HG03025 (cell line): ENCODE measurements at regions not wholly inside any gene's neighbourhood (a gene's known extent, or its start where the extent isn't known, plus 50 kb on each side); places are given as distances from the start of the nearest gene placed in this dataset.

Experiments used
- ATAC-seq: cut with Tn5 transposase; IDR thresholded peaks from one replicate; pipeline ENCODE4 v1.9.1; 2021; ENCODE audit warnings: mild to moderate bottlenecking, moderate library complexity; ENCODE audit not compliant: unreplicated experiment, low FRiP score

- ATAC-seq: no peak
Measured at GRCh38 chr4:144557404-144557803, 88.6 kb upstream of the HHIP start.

GRCh38 chr4:144562019-144562705 lies 83.8 kb upstream of the HHIP start:
- ATAC-seq: no peak

DNA sequence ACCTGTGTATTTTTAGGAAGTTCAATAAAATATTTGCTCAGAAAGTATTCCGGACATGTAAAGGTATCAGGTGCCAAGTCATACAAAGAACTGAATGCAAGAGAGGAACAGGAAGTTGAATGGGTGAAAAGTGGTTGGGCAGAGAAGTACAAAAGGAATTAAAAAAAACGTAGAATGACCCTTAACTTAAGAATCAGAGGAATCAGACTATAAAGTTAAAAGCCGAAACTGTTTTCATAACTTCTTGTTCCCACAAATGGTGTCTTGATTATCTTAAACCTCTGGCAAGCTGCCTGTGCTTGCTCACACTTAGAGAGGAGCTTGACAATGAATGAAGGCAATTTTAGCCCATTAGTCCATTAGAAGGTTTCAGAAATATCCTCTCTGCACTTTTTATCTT lies 81.6 kb upstream of the HHIP start:
- ATAC-seq: no peak

DNA sequence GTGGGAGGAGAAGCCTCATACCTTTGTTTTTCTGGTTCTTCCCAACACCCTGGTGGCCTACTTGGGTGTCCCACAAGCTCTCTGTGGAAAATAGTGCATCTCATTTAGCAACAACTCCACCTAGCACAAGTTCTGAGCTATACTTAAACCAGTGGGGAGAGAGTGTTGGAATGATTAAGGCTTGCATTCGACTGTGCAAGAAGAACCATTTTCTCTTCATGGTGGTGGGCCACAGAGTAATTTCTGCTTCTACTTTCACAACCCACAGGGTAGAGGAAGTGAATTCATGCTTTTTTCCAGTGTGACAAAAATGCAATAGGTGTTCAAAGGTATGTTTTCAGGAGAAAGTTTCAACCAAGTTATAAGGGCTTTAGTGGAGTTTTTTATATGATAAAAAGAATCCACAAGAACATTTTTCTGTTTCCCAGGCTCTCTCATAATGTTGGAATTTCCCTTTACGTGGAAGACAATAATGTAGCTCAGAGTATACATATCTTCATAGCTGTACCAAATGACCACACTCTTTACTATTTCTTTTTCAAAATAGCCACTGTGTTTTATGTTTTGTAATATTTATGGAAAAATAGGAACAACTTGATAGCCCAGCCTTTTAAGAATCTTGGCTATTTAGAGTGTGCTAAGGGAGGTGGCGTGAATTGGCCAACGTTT lies 80.3 kb upstream of the HHIP start:
- peak; percentile 78 for ATAC-seq

- no peak for ATAC-seq
Measured at GRCh38 chr4:144572660-144573059, 73.3 kb upstream of the HHIP start.

DNA sequence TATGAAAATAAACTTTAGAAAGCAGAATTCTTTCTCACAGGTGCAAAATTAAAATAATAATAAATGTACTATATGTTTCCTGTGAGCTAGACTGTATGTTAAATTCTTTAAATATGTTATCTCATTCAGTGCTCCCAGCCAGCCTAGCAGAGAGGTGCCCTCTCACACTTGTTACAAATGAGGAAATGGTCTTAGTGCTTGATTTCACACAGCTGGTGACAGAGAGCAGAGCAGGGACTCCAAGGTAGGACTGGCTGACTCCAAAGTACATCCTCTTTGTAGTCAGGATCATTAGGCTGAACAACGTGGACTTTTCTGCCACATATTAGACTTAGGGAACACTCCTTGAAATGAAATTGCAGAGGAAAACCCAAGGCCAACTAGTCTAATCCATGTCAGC lies 72.0 kb upstream of the HHIP start:
- no peak for ATAC-seq

DNA sequence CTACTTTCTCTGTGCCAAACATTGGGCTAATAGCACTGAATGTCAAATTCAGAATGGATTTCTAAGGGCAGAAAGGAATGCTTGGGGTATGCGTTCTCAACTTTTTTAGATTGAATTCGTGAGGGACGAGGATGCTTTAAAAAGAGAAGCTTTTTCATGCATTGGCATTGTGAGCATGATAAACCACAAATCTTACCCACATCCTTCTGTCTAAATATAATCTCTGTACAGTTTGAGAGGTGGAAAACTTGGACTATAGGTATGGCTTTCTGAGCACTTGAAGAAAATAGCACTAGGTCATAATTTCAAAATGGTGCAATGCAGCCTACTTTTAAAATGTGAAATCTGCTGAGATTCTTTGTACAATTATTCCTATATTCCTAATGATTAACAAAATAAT lies 71.4 kb upstream of the HHIP start:
- ATAC-seq: no peak

DNA sequence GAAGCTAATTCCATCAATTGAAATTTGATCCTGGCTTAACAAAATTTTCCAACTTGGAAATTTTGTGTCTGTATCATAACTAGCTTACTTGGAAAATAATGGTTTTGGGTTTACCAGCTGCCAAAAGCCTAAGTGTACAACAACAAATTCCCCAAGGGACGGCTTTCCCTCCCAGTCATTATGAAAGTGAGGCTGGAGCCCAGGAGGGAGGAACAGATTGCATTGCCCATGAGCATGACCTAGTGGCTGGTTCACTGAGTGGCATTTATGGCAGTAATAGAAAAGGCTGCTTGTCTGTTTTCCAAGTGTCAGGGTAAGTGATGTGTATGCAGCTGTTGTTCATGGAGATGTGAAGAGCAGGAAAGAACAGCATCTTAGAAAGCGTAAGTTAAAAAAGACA lies 70.8 kb upstream of the HHIP start:
- no peak for ATAC-seq

DNA sequence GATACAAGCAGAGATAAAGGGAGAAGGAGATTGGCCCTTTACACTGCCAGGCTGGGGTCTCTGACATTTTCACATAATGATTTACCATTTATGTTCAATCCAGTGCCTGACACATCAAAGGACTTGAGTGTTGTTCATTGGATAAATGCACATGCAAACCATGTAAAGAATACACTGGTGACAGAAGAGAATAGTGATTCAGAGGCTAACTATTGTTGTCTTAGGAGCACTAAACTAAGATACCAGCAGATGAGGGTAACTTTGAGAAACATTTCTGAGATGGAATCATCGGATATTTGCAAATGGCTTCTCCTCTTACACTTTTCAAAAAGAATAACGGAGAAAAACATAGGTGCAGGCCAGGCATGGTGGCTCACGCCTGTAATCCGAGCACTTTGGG lies 67.3 kb upstream of the HHIP start:
- no peak for ATAC-seq

DNA sequence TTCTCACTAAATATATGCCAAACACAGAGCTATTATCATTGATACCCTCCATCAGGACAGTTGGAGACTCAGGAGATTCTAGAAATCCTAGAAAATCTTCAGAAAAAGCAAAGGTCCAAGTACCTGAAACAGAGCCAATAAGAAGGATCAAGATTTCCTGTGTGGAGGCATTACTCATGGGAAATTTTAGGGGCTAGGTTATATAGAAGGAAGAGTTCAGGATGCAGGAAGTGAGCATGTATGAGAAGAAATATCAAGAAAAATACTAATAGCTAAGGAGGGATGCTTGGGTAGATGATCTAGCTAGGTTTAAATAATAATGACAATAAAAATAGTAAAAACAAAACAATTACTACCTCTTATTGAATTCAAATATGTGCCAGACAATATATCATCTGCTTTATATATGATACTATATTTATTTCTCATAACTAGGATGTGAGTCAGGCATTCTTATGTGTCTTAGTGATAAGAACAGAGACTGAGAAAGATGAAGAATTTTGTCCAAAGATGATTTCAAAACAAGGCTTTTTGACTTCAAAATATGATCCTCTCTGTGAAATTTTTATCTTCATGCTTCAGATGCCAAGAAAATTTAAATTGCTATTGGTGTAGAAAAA lies 66.4 kb upstream of the HHIP start:
- ATAC-seq: no peak

DNA sequence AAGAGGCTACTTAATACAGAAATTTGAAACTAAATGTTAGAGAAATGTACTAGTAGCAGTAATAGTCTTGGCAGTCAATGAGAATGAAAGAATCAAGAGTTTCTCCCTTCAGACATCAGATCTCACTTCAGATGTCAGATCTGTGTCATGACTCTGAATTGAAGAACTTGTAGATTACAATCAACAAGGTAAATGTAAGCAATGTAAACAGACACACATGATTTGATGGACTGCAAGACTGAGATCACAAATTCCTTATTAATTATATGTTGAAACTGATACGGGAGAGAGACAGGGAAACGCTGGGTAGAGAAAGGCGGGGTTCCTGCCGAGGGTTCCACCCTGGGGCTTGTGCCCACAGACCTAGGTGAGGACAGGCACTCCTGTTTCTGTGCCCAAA lies 65.5 kb upstream of the HHIP start:
- ATAC-seq: no peak

- ATAC-seq: no peak
Measured at GRCh38 chr4:144582105-144582850, 63.7 kb upstream of the HHIP start.

DNA sequence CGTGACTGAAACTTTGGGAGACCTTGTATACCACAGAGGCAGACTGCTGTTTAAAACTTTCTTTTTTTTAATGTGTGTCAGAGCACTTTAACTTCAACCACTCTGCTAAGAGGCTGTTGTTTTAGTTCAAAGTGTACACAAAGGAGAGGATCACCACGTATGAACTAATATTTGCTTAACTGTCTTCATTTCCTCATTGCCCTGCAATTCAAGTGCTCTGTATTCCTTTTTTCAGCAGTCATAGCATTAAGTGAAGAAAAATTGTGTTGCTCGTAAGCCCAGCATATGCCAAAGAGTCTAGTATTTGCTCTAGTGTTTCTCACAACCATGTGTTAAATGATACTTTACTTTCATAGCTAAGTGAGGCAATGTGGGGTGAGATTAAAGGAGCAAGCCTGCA lies 63.0 kb upstream of the HHIP start:
- ATAC-seq: no peak

DNA sequence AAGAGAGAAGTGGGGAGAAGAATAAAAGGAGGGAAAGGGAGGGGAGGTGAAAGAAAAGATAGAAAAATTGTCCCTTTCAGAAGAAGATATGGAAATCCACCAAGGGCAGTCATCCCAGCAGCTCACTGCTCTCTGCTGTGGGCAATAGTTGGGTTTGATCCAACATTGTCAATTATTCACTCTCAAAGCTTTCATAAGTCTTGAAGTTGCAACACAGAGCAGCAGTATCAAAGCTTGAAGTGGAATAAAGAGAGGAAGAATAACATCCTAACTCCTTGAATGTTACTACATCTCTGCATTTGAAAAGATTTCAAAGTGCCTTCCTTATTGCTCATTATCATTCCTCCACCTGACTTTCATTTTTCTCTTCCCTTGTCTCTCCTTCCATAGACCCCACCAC lies 62.3 kb upstream of the HHIP start:
- no peak for ATAC-seq

- ATAC-seq: no peak
Measured at GRCh38 chr4:144584428-144584827, 61.5 kb upstream of the HHIP start.

DNA sequence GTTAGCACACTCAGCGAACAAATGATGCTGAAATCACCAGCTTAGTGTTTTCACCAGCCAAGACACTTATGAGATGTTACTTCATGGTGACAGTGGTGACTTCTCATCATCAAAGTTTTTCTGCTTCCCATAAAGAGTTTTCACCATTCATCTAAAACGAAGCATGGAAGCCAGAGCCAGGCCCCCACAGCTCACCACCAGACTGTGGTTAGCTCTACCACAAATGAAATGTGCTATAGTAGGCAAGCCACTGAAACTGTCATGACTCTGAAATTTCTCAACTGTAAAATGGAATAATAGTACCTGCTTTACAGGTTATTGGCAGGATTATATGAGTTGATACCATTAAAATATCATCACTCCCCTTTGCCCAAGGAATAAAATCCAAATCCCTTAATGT lies 56.4 kb upstream of the HHIP start:
- no peak for ATAC-seq

DNA sequence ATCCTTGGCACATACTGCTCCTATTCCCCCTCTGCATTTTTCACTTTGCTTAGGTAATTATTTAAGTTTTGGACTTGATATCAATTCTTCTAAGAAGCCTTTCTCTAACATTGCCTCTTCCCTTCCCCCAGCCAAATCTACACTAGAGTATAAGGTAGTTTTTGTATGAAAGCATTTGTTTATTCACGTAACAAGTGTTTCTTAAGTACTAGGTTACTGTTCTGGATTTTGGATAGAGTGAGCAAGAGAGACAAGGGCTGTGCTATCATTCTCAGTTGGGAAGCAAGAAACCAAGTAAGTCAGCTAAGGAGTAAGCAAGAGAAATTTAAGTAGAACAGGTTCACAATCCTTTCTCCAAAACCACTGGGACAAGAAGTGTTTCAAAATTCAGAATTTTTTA lies 55.9 kb upstream of the HHIP start:
- ATAC-seq: no peak

DNA sequence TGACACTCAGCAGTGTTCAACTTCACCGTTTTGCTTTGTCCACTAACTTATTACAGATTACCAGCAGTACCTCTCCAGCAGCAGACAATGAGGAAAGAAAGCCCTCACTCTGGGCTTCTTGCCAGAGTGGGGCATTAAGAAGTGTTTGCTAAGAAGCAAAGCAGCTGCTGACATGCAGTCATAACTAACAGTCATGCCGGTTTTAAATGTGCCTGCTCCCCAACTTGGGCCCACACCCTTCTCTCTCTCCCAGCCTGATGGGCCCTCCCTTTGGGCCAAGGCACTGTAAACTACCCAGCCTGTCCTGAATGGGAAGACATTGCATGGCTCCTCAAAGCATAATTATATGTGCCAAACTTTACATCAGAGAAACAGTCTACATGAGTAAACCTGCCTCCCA lies 54.6 kb upstream of the HHIP start:
- ATAC-seq: no peak

DNA sequence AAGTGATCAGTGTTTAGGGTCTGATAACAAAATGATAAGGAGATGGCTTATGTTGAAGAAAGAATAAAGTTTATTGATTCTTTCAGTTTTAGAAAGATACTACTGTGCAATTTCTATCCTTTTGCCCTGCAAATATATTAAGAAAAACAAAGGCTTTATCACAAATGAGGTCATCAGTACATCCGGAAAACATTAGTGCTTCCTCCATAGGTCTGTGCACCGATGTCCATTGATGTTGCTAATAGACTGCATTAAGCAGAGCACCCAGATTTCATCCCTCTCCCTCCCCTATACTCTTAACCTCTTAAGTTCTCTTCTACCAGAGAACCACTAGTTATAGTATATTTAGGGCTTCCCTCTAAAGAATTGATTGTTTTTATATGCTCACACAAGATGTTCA lies 53.7 kb upstream of the HHIP start:
- no peak for ATAC-seq

DNA sequence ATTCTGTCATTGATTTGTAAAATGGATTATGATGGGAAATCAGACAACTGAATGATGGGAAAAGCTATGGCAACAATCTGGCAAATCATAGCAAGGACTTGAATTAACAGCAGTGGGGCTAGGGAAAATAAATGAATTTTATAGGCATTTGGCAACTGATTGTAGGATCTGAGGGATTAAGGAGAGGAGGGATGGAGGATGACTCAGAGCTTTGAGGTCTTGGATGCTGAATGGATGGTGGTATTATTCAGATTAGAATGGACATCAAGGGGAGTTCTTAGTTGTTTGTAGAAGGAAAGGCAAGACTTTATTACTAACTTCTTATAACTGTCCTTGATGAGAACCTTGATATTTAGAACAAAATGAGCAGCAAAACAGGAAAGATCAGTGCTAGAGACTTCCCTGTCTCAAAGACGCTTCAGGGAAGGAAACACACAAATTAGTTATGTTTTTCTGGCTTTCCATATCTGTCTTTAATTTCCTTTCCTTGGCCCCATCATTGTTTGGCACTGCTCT lies 51.4 kb upstream of the HHIP start:
- no peak for ATAC-seq

DNA sequence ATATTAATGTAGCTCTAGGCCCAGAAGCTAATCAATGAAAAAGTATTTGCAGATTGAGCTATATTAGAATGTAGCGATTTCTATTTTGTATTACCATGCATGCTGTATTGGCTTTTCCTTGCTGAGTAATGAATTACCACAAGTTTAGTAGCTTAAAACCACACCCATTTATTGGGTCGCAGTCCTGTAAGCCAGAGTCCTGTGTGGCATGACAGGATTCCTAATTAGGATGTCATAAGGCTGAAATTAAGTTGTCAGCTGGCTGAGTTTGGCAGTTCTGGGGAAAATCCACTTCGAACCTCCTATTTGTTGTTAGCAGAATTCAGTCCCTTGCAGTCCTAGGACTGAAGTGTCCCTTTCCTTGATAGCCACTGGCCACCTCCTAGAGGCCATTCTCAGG lies 50.3 kb upstream of the HHIP start:
- no peak for ATAC-seq
